RPMI8226 (cell line): ENCODE measurements at regions not wholly inside any gene's neighbourhood (a gene's known extent, or its start where the extent isn't known, plus 50 kb on each side); places are given as distances from the start of the nearest gene placed in this dataset.

Experiments used
- DNase-seq: peaks from one replicate; pipeline ENCODE4 v3.0.0-alpha.2; 2015

GRCh38 chr1:34270181-34270580 lies 93.5 kb downstream of the C1orf94 start:
- DNase-seq, result no peak

- no peak for DNase-seq
Observed at GRCh38 chr1:34272152-34272551, 95.4 kb downstream of the C1orf94 start.

- no peak for DNase-seq
Observed at GRCh38 chr1:34275150-34275549, 98.4 kb downstream of the C1orf94 start.

- no peak for DNase-seq
Observed at GRCh38 chr1:34276606-34277005, 99.9 kb downstream of the C1orf94 start.

GRCh38 chr1:34277150-34277549 lies 100.4 kb downstream of the C1orf94 start:
- DNase-seq, result no peak

- no peak for DNase-seq
Observed at GRCh38 chr1:34278211-34278610, 101.5 kb downstream of the C1orf94 start.

- no peak for DNase-seq
Observed at GRCh38 chr1:34279971-34280370, 103.3 kb downstream of the C1orf94 start.

- DNase-seq, result no peak
Observed at GRCh38 chr1:34280509-34280908, 103.8 kb downstream of the C1orf94 start.

GRCh38 chr1:34283142-34283541 lies 106.4 kb downstream of the C1orf94 start:
- no peak for DNase-seq

- DNase-seq, result no peak
Observed at GRCh38 chr1:34286511-34286910, 109.8 kb downstream of the C1orf94 start.

GRCh38 chr1:34290831-34291230 lies 114.1 kb downstream of the C1orf94 start:
- DNase-seq, result no peak

- no peak for DNase-seq
Observed at GRCh38 chr1:34292472-34292871, 115.8 kb downstream of the C1orf94 start.

GRCh38 chr1:34296059-34296458 lies 119.4 kb downstream of the C1orf94 start:
- DNase-seq, result no peak

GRCh38 chr1:34302798-34303197 lies 126.1 kb downstream of the C1orf94 start:
- no peak for DNase-seq

- DNase-seq, result no peak
Observed at GRCh38 chr1:34303218-34303617, 126.5 kb downstream of the C1orf94 start.

- DNase-seq, result no peak
Observed at GRCh38 chr1:34306568-34306967, 129.9 kb downstream of the C1orf94 start.

- no peak for DNase-seq
Observed at GRCh38 chr1:34312359-34312758, 135.7 kb downstream of the C1orf94 start.

GRCh38 chr1:34315974-34316373 lies 139.3 kb downstream of the C1orf94 start:
- DNase-seq, result no peak

GRCh38 chr1:34316773-34317172 lies 140.1 kb downstream of the C1orf94 start:
- DNase-seq, result no peak

- no peak for DNase-seq
Observed at GRCh38 chr1:34319218-34319617, 142.5 kb downstream of the C1orf94 start.

- DNase-seq, result no peak
Observed at GRCh38 chr1:34320053-34320669, 143.5 kb downstream of the C1orf94 start.

GRCh38 chr1:34322969-34323368 lies 146.3 kb downstream of the C1orf94 start:
- DNase-seq, result no peak

- no peak for DNase-seq
Observed at GRCh38 chr1:34324879-34325440, 148.3 kb downstream of the C1orf94 start.

GRCh38 chr1:34328281-34328799 lies 151.6 kb downstream of the C1orf94 start:
- DNase-seq, result no peak

GRCh38 chr1:34330061-34330460 lies 153.4 kb downstream of the C1orf94 start:
- no peak for DNase-seq
